Spleen (tissue), 11 donors: ENCODE measurements at regions not wholly inside any gene's neighbourhood (a gene's known extent, or its start where the extent isn't known, plus 50 kb on each side); places are given as distances from the start of the nearest gene placed in this dataset.
"Not testable (repeated sequence)": the region's sequence is repeated elsewhere in the genome, so short reads cannot be mapped to it uniquely, and the experiment has no call there.

Source experiments
- DNase-seq: peaks from one replicate; pipeline ENCODE4 v3.0.0-alpha.2; 2020
- H3K27ac ChIP-seq, 8 donors: fragments of 200-600 bp; sonication (generic) in 7 of 8; 1 replicate in 4 of 8; 2 replicates in 4 of 8; pipeline versions ENCODE4 v1.5.0 to v1.8.0; 2016 to 2021; ENCODE audit warnings: inconsistent platforms in 4 of 8, mild to moderate bottlenecking in 4 of 8, moderate library complexity in 1 of 8
- H3K27me3 ChIP-seq, 7 donors: fragments of 200-600 bp; sonication (generic) in 6 of 7; replicated peaks in 1 of 7; 1 replicate in 4 of 7; 2 replicates in 3 of 7; pipeline versions ENCODE4 v1.5.0 to v1.8.0; 2016 to 2021; ENCODE audit warnings: inconsistent platforms in 3 of 7, mild to moderate bottlenecking in 1 of 7
- H3K36me3 ChIP-seq, 6 donors: fragments of 200-600 bp; sonication (generic) in 5 of 6; 1 replicate in 4 of 6; 2 replicates in 2 of 6; pipeline versions ENCODE4 v1.5.0 to v1.8.0; 2016 to 2021; ENCODE audit warnings: inconsistent platforms in 2 of 6
- H3K4me1 ChIP-seq, 6 donors: fragments of 200-600 bp; sonication (generic) in 5 of 6; 1 replicate in 3 of 6; 2 replicates in 3 of 6; pipeline versions ENCODE4 v1.5.0 to v1.8.0; 2016 to 2021; ENCODE audit warnings: inconsistent platforms in 3 of 6
- H3K4me3 ChIP-seq, 8 donors: fragments of 200-600 bp; sonication (generic) in 7 of 8; 1 replicate in 4 of 8; 2 replicates in 4 of 8; pipeline versions ENCODE4 v1.5.0 to v1.8.0; 2016 to 2021; ENCODE audit warnings: inconsistent platforms in 4 of 8, mild to moderate bottlenecking in 4 of 8, moderate library complexity in 2 of 8
- H3K9me3 ChIP-seq, 8 donors: fragments of 200-600 bp; sonication (generic) in 7 of 8; 1 replicate in 4 of 8; 2 replicates in 4 of 8; pipeline versions ENCODE4 v1.5.0 to v1.8.0; 2016 to 2021; ENCODE audit warnings: inconsistent platforms in 4 of 8
- POLR2A ChIP-seq, 3 donors: fragments of 450-650 bp; IDR thresholded peaks; one replicate each; pipeline ENCODE4 v1.5.1; 2017; ENCODE audit warnings: antibody characterized with exemption in 3 of 3, mild to moderate bottlenecking in 1 of 3
- POLR2AphosphoS5 ChIP-seq, 3 donors: sonication (generic); formaldehyde crosslinking; IDR thresholded peaks; one replicate each; pipeline ENCODE4 v1.5.1; 2017; ENCODE audit warnings: antibody characterized with exemption in 3 of 3
- WGBS, 5 donors: extraction: QIAGEN DNeasy Blood & Tissue Kit in 3 of 5; methylation state at CpG; one replicate each; pipeline versions ENCODE4 v1.1.5 to v1.1.7; 2013 to 2018; 5-methylcytosine and 5-hydroxymethylcytosine counted together
- intact Hi-C: fragments of 100-400 bp; cut with DNase I; formaldehyde crosslinking; loops from one replicate; pipeline ENCODE4 v1.15.0; 2023; ENCODE audit warnings: low total_unique reads
- TF ChIP-seq, protein P1 (sequence below), 11 experiments: fragments of 200-600 bp in 7 of 11; fragments of 450-650 bp in 4 of 11; sonication (generic) in 4 of 11; IDR thresholded peaks in 8 of 11; conservative IDR thresholded peaks in 3 of 11; 1 replicate in 7 of 11; 2 replicates in 4 of 11; pipeline versions ENCODE4 v1.4.0 to v1.8.0; 2016 to 2021; ENCODE audit warnings: antibody characterized with exemption in 11 of 11, inconsistent platforms in 4 of 11, mild to moderate bottlenecking in 1 of 11
- donor health status: healthy with polysubstance abuse.
- donor health status: DM: no; HTN: no; CAD: no; lungs with moderate emphysema.
- donor health status: DM: no; HTN: no; CAD: no.
- donor health status: Bipolar disorder and iron deficiency.
- donor health status: healthy.
- donor health status: DM: no; HTN: no; CAD: no.
- donor health status: DM: yes; HTN: yes; CAD: no.

- intact Hi-C loops = no loop called here
These were observed 320.9 kb upstream of the SASH1 start for GRCh38 chr6:148021699-148022098.

DNA sequence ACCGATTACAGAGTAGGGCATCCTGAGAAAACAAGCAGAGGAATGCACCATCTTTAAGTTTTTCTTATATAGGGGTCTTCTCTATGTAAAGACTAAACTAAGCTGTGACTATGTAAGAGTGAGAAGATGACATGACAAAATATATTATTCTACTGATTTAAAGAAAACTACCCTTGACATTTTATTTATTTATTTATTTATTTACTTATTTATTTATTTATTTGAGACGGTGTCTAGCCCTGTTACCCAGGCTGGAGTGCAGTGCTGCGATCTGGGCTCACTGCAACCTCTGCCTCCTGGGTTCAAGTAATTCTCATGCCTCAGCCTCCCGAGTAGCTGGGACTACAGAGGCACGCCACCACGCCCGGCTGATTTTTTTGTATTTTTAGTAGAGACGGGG, 320.4 kb upstream of the SASH1 start:
- peak overlapping the region in 4 of 8 donors; percentile 16 to 71 (median 42) for H3K27ac ChIP-seq
- WGBS, 5 donors = 85 to 94% (median 92%) methylated on average over 8 of the region's 8 CpGs
- DNase-seq, H3K4me1 ChIP-seq, H3K27me3 ChIP-seq, intact Hi-C loops, H3K36me3 ChIP-seq, H3K9me3 ChIP-seq, H3K4me3 ChIP-seq: not testable (repeated sequence)

More at GRCh38 chr6:148021699-148022098, 320.9 kb upstream of the SASH1 start:
- H3K27ac ChIP-seq = peak overlapping the region in 6 of 8 donors; percentile 16 to 71 (median 41)
- no peak for DNase-seq
- 36 to 56% (median 44%) methylated on average over 5 of the region's 5 CpGs for WGBS, 5 donors
- H3K27me3 ChIP-seq = no peaks in the 10 kb centered on the region
- no peaks in the 10 kb centered on the region for H3K36me3 ChIP-seq
- no peak for TF ChIP-seq POLR2AphosphoS5 (IDR thresholded peaks at IDR 0.05)
- no peak for TF ChIP-seq POLR2A (IDR thresholded peaks at IDR 0.05)
- TF ChIP-seq, protein P1, sequence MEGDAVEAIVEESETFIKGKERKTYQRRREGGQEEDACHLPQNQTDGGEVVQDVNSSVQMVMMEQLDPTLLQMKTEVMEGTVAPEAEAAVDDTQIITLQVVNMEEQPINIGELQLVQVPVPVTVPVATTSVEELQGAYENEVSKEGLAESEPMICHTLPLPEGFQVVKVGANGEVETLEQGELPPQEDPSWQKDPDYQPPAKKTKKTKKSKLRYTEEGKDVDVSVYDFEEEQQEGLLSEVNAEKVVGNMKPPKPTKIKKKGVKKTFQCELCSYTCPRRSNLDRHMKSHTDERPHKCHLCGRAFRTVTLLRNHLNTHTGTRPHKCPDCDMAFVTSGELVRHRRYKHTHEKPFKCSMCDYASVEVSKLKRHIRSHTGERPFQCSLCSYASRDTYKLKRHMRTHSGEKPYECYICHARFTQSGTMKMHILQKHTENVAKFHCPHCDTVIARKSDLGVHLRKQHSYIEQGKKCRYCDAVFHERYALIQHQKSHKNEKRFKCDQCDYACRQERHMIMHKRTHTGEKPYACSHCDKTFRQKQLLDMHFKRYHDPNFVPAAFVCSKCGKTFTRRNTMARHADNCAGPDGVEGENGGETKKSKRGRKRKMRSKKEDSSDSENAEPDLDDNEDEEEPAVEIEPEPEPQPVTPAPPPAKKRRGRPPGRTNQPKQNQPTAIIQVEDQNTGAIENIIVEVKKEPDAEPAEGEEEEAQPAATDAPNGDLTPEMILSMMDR (IDR thresholded peaks at IDR 0.05 in 8 of 11, conservative IDR thresholded peaks at IDR 0.05 in 3 of 11) = no peak
- H3K4me1 ChIP-seq = no peaks in the 10 kb centered on the region
- H3K9me3 ChIP-seq = peaks cover 0 to 9% (median 0%) of the 10 kb centered on the region in 8 donors
- H3K4me3 ChIP-seq = no peak overlapping the region

DNA sequence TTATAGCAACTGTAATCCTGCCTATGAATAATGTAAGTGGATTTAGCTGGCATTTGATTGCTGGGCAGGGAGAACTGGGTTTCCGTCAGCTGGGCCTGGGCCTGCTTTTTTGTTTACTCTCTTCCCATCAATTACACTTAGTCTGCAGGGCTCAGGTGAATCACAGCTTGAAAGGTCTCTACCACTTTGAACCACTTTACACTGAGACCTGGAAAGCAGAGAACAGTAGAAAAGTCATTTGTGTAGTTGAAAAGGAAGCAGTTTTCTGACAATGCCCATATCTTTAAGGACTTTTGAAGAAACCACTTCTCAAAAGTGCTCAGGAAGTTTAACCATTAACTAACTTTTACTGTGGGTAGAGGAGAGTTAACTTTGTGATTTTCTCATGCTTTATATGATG, 315.4 kb upstream of the SASH1 start:
- no peak overlapping the region for H3K27ac ChIP-seq
- DNase-seq = no peak
- no peaks in the 10 kb centered on the region for H3K27me3 ChIP-seq
- H3K4me3 ChIP-seq = no peak overlapping the region
- intact Hi-C loops = no loop called here
- 90 to 100% (median 95%) methylated on average over 1 of the region's 1 CpG for WGBS, 5 donors
- peaks cover 0 to 9% (median 0%) of the 10 kb centered on the region in 8 donors for H3K9me3 ChIP-seq
- H3K4me1 ChIP-seq = no peaks in the 10 kb centered on the region
- TF ChIP-seq POLR2AphosphoS5 (IDR thresholded peaks at IDR 0.05) (no peak), POLR2A (IDR thresholded peaks at IDR 0.05) (no peak)
- TF ChIP-seq, protein P1 (IDR thresholded peaks at IDR 0.05 in 8 of 11, conservative IDR thresholded peaks at IDR 0.05 in 3 of 11) = no peak
- H3K36me3 ChIP-seq = no peaks in the 10 kb centered on the region

DNA sequence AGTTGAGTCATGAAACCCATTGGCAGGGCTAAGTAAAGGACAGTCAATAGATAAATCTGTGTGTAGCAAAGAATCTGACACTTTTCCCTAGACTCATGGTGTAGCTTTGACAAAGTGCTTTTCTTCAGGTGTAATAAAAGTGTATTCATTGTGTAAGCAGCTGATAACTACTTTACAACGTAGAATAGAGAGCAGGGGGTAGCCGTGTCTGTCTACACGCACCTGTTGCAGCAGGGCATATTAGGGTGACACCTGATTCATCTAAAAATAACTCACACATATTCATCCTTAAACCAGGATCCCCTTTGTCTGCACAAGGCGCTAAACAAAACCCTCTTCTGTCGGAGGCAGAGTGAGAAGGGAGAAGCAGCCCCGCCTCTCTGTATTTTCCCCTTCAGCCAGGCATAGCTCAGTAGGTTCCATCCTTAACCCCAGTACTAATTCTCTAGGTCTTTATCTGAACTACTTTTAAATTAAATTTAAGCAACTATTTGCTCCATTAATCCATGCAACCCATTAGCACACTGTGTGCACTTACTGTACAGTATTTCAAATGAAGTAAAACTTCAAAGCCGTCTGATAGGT, 306.7 kb upstream of the SASH1 start:
- WGBS, 5 donors = 88 to 95% (median 93%) methylated on average over 7 of the region's 7 CpGs
- Histone ChIP-seq H3K36me3 (no peaks in the 10 kb centered on the region), H3K4me1 (no peaks in the 10 kb centered on the region), H3K27me3 (no peaks in the 10 kb centered on the region), H3K27ac (no peak overlapping the region), H3K4me3 (no peak overlapping the region), H3K9me3 (no peaks in the 10 kb centered on the region)
- intact Hi-C loops = no loop called here
- TF ChIP-seq, protein P1 (IDR thresholded peaks at IDR 0.05 in 8 of 11, conservative IDR thresholded peaks at IDR 0.05 in 3 of 11) = no peak
- no peak for TF ChIP-seq POLR2A (IDR thresholded peaks at IDR 0.05)
- no peak for TF ChIP-seq POLR2AphosphoS5 (IDR thresholded peaks at IDR 0.05)
- no peak for DNase-seq

DNA sequence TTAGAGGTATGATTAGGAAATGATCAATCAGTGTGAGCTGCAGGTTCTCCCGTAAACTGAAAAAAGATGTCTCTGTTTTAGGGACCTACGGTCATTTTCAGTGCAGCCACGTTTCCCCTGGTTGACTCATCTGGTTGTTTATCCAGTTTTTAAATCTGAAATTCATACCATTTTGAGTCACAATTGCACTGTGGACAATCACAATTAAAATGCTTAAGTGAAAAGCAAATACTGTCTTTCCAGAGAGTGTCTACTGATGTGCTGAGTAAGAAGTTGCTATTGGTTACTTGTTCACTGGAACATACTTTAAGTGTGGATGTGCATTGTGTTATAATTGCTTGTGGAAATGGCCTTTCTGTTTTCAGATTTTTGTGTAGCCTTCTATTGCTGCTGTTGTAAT, 305.1 kb upstream of the SASH1 start:
- Histone ChIP-seq H3K9me3 (no peaks in the 10 kb centered on the region), H3K4me3 (no peak overlapping the region), H3K4me1 (no peaks in the 10 kb centered on the region), H3K27ac (no peak overlapping the region), H3K27me3 (no peaks in the 10 kb centered on the region), H3K36me3 (no peaks in the 10 kb centered on the region)
- no peak for DNase-seq
- intact Hi-C loops = no loop called here
- TF ChIP-seq POLR2A (IDR thresholded peaks at IDR 0.05) (no peak), POLR2AphosphoS5 (IDR thresholded peaks at IDR 0.05) (no peak)
- TF ChIP-seq, protein P1 (IDR thresholded peaks at IDR 0.05 in 8 of 11, conservative IDR thresholded peaks at IDR 0.05 in 3 of 11) = no peak
- WGBS, 5 donors = 80 to 90% (median 89%) methylated on average over 3 of the region's 3 CpGs
